AG04450 (cell line): ENCODE measurements at regions not wholly inside any gene's neighbourhood (a gene's known extent, or its start where the extent isn't known, plus 50 kb on each side); places are given as distances from the start of the nearest gene placed in this dataset.

ENCODE experiments used
- CTCF ChIA-PET: fragments of 300-600, 350-600 bp; formaldehyde crosslinking; extraction: SDS; loops from one replicate; lab custom pipeline; 2022; ENCODE audit warnings: antibody characterized with exemption, inconsistent platforms; lab: Charles Lee
- POLR2A ChIA-PET: fragments of 350-600 bp; formaldehyde crosslinking; extraction: SDS; loops from one replicate; lab custom pipeline; 2021; ENCODE audit warnings: antibody characterized with exemption, inconsistent platforms; lab: Yijun Ruan, JAX
- DNase-seq: peaks from one replicate; pipeline ENCODE4 v3.0.0-alpha.2; 2011; ENCODE audit warnings: low read depth, low spot score
- H3K27ac ChIP-seq: one replicate; pipeline ENCODE4 v1.5.1; 2012; ENCODE audit warnings: low read depth, low read length, control low read depth
- H3K27me3 ChIP-seq: one replicate; pipeline ENCODE4 v1.6.0; 2012; ENCODE audit warnings: low read length; ENCODE audit not compliant: control insufficient read depth, insufficient read depth
- H3K4me3 ChIP-seq: 2 replicates; pipeline ENCODE4 v1.5.1; 2011; ENCODE audit warnings: mild to moderate bottlenecking, low read depth, low read length, control low read depth
- H3K9me3 ChIP-seq: 2 replicates; pipeline ENCODE4 v1.5.1; 2012; ENCODE audit warnings: low read length; ENCODE audit not compliant: control insufficient read depth, insufficient read depth
- TF ChIP-seq, protein P1 (sequence below): IDR thresholded peaks from 2 replicates; pipeline ENCODE4 v1.5.1; 2011; ENCODE audit warnings: low read depth, low read length, control low read depth, inconsistent platforms

DNA sequence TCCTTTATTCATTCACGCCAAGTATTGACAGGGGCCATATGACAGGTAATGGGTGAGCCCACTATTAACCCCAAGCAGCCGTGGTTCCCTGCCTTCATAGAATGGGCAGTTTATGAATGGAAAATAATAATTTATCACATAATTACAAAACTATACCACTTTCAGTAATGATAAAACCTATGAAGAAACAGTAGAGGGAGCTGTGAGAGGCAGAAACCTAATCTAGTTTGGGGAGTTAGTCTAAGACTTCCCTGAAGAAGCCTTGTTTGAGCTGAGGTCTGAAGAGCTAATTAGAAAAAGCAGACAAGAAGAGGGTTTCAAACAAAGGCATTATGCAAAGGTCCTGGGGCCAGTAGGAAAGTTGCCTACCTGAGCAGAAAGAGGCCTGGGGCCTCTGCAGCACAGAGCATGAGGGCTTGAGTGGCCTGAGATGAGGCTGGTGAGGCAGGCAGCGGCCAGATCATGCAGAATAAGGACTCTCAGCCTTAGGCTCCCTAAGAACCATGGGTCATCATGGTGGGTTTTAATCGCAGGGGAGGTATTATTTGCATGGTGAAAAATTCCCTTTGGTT, 142.8 kb downstream of the ATG4C start:
- Histone ChIP-seq H3K27ac (no peak overlapping the region), H3K27me3 (no peaks in the 10 kb centered on the region), H3K9me3 (no peaks in the 10 kb centered on the region), H3K4me3 (no peak overlapping the region)
- no peak for DNase-seq
- ChIA-PET POLR2A (no interaction called here), CTCF (interaction anchor here (1.3 to 1.4 kb wide), 3 partner anchors 9 to 85 kb away, joined by 3 read pairs; no protein-coding TSS in a partner anchor)
- TF ChIP-seq, protein P1, sequence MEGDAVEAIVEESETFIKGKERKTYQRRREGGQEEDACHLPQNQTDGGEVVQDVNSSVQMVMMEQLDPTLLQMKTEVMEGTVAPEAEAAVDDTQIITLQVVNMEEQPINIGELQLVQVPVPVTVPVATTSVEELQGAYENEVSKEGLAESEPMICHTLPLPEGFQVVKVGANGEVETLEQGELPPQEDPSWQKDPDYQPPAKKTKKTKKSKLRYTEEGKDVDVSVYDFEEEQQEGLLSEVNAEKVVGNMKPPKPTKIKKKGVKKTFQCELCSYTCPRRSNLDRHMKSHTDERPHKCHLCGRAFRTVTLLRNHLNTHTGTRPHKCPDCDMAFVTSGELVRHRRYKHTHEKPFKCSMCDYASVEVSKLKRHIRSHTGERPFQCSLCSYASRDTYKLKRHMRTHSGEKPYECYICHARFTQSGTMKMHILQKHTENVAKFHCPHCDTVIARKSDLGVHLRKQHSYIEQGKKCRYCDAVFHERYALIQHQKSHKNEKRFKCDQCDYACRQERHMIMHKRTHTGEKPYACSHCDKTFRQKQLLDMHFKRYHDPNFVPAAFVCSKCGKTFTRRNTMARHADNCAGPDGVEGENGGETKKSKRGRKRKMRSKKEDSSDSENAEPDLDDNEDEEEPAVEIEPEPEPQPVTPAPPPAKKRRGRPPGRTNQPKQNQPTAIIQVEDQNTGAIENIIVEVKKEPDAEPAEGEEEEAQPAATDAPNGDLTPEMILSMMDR, result no peak; the same call in 1 of the 2 replicates

DNA sequence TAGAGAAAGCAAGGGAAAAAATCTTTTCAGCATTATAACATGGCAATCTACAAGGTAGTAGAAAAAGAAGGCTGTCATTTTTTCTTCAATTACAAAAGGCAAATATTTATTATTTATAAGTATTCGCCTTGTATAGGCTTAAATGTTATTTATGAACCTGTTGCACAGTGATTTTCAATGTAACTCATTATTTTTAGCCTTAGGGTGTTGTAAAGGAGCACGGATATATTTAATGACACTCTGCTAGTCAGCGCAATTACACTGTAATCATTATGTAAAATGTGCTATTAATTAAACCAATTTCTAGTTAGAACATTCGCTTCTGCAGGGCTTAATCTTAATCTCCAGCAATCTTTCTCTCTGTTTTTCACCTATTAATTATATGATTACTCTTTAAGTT, 145.0 kb downstream of the ATG4C start:
- H3K9me3 ChIP-seq, result no peaks in the 10 kb centered on the region
- ChIA-PET POLR2A (no interaction called here), CTCF (no interaction called here)
- no peak for DNase-seq
- no peak overlapping the region for H3K4me3 ChIP-seq
- no peak overlapping the region for H3K27ac ChIP-seq
- TF ChIP-seq, protein P1, result no peak
- no peaks in the 10 kb centered on the region for H3K27me3 ChIP-seq

DNA sequence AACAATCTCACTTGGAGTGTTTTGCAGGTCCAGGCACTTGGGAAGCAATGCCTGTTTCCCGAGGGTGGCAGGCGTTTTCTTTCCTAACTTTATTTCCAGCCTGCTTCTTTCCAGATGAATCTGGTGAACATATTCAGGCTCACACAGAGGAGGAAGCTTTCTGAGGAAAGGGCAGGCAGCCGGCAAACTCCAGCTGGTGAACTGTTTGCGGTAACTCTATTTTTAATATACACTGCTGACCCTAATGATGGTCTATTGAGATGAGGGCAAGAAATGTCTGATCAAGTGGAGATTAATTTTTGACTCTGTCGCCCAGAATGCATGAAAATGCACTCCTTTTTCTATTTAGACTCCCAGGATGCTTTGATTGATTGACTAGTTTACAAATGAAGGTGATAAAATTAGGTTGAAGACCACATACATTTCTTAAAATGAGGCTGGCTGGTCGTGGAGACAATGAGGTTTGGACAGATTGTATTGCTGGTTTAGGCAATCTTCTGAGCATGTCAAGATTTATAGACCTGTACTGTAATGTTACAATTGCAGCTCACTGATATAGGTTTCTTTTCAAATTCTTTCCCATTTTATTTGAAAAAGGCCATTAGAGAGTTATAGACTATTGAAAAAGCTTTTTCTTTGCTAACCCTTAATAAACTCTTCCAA, 153.8 kb downstream of the ATG4C start:
- Histone ChIP-seq H3K4me3 (no peak overlapping the region), H3K27ac (no peak overlapping the region), H3K9me3 (no peaks in the 10 kb centered on the region), H3K27me3 (peaks cover 5% of the 10 kb centered on the region)
- TF ChIP-seq, protein P1, result no peak
- DNase-seq, result no peak
- ChIA-PET POLR2A (no interaction called here), CTCF (no interaction called here)

DNA sequence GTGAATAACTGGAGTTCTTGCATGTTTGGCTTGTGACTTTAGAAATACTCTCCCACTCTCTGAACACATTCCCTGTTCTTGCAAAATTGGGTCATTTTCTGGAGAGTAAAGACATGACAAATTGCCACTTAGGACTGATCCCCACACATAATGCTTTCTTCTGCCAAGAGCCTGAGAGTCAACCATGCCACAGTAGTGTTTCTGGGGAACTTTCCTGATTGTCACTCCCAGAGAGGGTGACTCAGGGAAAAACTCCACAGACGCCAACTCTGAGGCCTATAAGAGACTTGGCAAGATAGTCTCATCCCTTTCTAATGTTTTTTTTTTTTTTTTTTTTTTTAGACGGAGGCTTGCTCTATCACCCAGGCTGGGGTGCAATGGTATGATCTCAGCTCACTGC, 157.8 kb downstream of the ATG4C start:
- CTCF ChIA-PET, result no interaction called here
- TF ChIP-seq, protein P1, result no peak
- H3K9me3 ChIP-seq, result no peaks in the 10 kb centered on the region
- no peak for DNase-seq
- POLR2A ChIA-PET, result no interaction called here
- no peak overlapping the region for H3K4me3 ChIP-seq
- no peak overlapping the region for H3K27ac ChIP-seq
- peaks cover 7% of the 10 kb centered on the region for H3K27me3 ChIP-seq

DNA sequence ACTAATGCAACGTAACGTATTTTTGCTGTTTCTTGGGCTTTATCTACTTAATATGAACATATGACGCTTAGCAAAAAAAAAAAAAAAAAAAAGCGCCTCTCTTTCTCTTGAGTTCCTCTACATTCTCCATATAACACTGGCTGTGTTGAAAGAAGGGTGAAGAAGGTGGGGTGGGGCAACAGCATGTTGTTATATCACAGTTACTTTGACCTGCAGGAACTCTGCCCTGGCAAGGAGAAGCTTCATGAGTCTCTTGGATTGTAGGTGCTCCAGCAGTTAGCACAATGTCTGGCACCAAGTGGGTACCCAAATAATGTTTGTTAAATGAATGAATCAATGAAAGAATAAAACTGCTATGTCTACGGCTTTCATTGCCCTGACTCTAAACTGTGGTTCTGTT, 162.6 kb downstream of the ATG4C start:
- POLR2A ChIA-PET, result no interaction called here
- no peaks in the 10 kb centered on the region for H3K9me3 ChIP-seq
- DNase-seq, result no peak
- no peak overlapping the region for H3K27ac ChIP-seq
- peaks cover 5% of the 10 kb centered on the region for H3K27me3 ChIP-seq
- CTCF ChIA-PET, result no interaction called here
- H3K4me3 ChIP-seq, result no peak overlapping the region
- TF ChIP-seq, protein P1, result no peak
